HG02759 (cell line): ENCODE measurements at regions not wholly inside any gene's neighbourhood (a gene's known extent, or its start where the extent isn't known, plus 50 kb on each side); places are given as distances from the start of the nearest gene placed in this dataset.
A peak's percentile ranks its signal among the peaks of the same experiment; 100 is the strongest.
"Not testable (repeated sequence)": the region's sequence is repeated elsewhere in the genome, so short reads cannot be mapped to it uniquely, and the experiment has no call there.

Experiments
- ATAC-seq: cut with Tn5 transposase; IDR thresholded peaks from one replicate; pipeline ENCODE4 v1.9.1; 2021; ENCODE audit warnings: mild to moderate bottlenecking, moderate library complexity; ENCODE audit not compliant: unreplicated experiment

DNA sequence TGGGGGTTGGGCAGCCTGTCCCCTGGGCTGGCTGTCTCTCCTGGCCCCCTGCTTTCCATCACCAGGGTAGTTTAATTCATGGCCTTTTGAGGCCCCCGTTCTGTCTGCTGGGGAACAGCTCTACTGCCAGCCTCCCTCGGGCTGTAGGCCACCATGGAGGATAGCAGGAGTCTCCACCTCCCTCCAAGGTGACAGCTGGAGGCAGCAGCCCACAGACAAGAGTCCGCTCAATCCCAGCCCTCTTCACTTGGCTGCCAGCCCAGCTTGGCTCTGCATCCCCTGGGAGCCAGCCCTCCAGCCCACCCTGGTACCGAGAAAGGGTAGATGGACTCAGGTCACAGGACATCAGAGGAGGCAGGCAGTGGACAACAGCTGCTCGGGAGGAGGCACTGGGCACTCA lies 194.6 kb upstream of the SDK2 start:
- ATAC-seq, result no peak

DNA sequence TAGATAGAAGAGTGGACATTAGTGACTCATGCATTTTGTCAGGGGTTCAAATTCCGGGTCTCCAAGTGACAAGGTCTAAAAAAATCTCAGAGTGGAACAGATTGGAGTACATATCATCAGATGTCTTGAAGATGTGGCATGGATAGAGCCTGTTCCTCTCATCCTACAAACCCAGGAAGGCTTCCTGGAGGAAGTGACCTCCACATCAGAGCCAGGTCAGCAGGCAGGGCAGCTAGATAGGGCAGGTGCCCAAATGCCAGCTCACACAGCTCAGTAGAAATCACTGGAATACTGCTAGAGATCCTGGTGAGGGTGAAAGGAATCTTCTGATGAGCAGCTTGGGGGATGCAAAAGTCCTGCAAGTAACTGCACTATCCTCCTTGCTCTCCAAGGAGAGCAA lies 196.6 kb upstream of the SDK2 start:
- ATAC-seq, result no peak

DNA sequence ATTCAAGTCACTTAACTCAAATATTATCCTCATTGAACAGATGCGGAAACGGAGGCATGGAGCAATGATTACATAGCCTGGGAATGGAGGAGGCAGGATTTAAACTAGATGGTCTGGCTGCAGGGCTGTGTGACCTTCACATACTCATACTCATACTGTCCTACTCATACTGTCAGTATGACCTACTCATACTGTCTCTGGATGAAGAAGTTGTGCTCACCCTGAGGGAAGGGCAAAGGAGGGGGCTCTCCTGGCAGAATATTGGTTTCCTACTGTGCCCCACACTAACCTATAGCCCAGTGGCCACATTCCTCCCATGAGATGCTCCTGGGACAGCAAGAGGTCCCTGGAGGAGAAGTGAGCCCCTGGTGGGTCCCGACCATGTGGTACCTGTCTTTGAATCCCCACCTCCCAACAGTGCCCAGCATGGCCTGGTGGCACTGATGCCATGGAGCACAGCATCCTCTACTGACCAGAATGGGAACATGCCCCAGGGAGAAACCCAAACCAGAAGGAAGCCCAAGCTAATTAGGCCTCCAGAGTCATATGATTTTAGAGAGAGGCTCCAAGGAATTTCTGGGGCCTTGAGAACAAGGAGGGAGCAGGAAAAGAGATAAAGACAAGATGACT lies 197.3 kb upstream of the SDK2 start:
- ATAC-seq, result no peak

DNA sequence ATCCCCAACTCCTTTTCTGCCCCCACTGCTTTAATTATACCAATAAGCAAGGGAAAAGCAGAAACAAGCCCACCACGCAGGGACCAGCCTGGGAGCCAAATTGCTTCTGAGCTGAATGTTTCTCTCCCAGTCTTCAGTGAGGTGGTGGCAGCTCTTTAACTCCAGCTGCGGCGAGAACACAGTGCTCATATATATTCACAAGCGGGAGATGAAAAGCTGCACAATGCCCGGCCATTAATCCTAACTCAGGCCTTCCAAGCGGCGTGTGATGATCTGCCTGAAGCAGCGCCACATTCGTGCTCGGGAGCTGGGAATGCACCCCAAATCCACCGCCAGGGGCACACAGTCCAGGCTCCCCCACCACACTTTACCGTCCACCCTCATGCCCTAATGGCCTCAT lies 203.7 kb upstream of the SDK2 start:
- ATAC-seq, result no peak

DNA sequence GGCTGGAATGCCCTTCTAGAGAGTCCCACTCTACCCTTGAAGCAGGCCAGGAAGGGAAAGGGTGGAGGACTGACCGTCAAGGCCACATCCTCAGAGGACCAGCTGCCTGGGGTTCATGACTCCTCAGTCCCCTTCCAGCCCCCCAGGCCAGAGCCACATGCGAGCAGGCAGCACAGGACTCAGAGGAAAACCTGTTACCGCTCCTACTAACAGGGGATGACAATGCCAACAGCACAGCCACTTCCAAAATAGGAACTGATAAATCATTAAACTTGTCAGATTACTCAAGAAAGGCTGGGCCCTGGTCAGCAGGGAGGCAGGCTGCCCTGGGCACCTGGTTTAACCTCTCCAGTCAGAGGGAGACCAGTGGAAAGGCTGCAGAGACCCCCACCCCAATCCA lies 206.2 kb upstream of the SDK2 start:
- no peak for ATAC-seq

DNA sequence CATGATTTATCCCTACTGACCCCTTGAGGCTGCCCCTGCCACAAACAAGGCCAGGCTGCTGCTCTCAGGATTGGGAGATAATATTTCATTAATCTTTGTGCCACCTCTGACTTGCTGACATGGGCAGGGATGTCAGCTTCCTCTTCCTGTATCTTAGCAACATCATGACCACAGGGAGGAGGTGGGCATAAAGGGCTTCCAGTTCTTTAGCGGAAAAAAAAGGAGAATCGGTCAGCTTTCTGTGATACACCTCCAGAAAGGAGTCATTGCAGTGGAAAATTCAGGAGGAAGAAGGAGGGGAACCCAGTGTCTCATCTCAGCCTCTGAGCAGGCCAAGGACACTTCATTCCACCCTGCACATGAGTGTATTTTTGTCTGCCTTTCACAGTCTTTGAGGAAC lies 206.8 kb upstream of the SDK2 start:
- ATAC-seq, result no peak

DNA sequence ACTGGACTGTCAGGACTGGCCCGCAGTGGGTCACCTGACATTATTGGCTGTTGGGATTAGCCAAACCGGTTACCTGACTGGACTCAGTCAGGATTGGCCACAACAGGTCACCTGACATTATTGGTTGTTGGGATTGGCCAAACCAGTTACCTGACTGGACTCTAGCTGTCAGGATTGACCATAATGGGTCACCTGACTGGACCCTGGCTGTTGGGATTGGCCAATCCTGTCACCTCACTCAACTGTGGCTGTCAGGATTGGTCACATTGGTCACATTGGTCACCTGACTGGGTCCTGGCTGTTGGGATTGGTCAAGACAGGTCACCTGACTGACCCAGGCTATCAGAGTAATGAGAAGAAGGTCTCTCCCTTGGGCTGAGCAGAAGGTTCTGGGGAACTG lies 207.7 kb upstream of the SDK2 start:
- no peak for ATAC-seq

DNA sequence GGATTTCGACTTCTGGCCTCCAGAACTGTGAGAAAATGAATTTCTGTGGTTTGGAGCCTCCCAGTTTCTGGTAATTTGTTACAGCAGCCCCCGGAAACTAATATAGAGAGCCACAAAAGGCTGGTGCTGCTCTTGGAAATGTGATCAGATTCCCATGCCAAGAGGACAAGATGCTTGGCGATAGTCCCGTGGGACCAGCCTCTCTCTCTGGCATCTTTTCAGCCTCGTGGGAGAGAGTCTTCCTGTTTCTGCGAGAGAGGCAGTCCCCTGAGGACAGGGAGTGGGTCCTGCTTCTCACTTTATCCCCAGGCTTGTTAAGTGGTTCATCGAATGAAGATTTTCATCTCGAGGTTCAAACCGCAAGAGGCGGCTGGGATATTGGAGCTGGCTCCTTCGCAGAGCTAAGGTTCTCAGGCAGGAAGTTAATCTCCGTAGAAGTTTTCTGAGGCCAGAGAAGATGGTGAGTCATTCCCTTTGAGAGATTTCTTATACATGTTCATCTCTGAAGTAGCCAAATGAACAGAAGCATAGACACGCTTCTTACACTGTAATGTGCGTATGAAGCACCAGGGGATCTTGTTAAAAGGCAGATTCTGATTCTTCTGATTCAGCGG lies 211.6 kb upstream of the SDK2 start:
- no peak for ATAC-seq

DNA sequence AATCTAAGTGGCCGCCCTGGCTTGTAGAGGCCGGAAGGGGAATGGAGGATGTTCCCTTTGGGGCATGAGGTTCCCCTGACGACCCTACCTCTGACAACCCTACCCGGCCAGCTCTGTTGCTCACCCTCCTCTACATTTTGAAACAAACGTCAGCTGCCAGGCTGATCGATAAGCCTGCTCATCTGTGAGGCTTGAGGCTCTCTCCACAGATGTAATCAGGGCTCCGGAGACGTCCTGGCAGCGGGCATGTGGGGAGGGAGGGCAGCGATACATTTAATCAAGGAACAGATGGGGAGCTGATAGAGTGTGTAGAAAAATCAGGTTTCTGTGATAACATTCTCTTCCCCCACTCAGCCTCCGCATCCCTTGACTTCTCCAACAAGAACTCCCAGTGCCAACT lies 212.3 kb upstream of the SDK2 start:
- no peak for ATAC-seq

DNA sequence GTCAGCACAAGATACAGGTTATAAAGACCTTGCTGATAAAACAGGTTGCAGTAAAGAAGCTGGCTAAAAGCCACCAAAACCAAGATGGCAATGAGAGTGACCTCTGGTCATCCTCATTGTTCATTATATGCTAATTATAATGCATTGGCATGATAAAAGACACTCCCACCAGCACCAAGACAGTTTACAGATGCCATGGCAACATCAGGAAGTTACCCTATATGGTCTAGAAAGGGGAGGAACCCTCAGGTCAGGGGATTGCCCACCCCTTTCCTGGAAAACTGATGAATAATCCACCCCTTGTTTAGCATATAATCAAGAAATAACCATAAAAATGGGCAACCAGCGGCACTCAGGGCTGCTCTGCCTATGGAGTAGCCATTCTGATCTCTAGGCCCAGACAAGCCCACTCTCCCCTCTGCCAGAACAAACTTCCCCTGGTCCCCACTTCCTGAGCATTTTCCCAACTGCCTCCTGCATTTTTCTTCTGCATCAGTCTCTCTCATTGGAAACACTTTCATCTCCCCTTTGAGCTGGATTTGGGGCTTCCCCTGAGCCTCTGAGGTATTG lies 215.3 kb upstream of the SDK2 start:
- not testable (repeated sequence) for ATAC-seq

DNA sequence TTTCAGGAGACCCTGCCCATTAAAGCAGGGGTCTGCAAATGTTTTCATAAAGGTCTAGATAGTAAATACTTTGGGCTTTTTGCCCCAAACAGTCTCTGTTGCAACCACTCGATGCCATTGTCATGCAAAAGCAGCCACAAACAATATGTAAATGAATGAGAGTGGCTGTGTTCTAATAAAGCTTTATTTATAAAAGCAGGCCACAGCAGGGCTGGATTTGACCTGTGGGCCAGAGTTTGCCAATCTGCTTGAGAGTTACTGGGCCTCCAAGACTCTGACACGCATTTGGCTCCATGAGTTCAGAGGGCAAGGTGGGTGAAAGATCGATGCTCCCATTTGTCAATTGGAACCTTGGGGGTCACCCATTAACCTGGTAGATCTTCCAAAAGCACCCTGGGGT lies 217.3 kb upstream of the SDK2 start:
- ATAC-seq, result no peak

DNA sequence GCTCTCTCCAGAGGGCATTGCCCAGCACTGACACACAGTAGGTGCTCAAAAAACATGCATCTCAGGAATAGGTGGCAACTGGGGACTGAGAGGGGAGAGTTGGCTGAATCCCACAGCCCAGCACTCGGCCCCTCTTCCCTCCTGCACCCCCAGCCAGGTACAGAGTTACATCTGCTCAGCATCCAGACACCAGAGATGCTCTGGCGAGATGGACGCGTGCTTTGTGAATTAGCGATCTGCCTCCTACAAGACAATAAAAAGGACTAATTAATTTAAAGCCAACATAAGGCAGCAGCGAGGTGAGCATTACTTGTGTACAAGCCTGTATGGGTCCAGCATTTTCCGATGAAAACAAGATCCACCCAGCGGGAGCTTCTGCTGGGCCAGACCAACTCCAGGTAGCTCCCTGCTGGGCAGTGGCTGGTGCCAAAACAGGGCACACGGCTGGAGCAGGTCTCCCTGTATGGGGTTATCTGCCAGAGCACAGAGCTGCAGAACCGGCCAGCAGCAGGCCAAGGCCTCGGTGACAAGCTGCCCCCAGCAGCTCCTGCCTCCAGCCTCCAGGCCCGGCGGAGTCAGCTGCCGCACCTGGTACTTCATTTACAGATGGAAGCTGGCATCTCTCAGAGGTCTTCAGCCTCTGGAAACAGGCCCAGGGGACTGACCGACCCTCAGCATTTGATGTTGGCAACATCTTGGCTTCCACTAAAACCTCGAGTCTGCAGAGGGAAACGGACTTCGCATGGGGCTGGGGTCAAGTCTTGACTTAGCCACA lies 219.7 kb upstream of the SDK2 start:
- ATAC-seq, result no peak

DNA sequence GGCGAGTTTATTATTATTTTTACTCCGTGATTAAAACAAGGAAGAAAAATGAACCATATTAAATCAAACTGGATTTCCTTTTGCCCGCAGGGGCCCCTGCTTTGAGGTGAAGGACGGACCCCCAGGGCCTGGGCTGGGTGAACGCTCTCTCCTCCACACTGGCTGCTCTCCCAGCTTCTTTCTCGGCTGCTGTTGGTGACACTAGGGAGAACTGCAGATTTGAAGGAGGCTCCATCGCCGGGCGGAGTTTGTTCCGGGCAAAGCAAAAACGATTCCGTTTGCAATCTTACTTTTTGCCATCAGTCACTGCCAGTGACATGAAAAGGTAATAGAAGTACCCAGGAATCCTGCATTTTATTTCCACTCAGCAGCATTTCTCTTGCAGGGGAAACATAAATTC lies 221.6 kb upstream of the SDK2 start:
- no peak for ATAC-seq

DNA sequence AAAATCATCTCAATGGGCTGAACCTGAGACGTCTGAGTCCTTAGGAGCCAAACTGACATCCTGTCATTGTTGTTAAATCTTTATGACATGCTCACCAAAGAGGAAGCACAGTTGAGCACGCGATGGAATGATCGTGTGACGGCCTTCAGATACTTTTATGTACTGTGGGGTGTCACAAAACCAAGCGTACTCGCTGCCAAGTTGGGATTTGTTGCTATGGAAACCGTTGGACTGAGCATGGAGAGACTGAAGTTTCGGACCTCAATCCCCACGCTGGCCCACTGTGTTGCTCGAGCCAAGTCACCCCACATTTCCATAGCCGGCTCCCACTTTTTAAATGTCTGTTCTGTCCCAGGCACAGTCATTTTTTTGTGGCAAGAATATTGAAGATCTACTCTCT lies 222.8 kb upstream of the SDK2 start:
- no peak for ATAC-seq

DNA sequence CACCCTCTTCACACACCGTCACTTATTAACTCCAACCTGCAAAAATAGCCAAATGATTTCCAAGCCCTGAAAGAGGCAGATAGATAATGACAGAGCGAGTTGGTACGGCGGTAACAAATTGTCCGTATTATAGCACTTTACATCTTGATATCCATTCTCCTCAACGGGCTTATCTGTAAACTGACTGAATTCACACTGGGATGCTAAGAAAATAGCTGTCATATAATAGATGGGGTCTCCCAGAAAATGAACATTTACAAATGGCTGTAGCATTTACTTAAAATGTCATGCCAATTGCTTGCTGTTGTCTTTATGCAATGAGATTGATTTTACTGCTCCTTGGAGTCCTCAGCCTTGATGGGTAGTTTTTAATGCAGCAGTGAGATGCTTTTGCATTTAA lies 225.8 kb upstream of the SDK2 start:
- ATAC-seq, result no peak

DNA sequence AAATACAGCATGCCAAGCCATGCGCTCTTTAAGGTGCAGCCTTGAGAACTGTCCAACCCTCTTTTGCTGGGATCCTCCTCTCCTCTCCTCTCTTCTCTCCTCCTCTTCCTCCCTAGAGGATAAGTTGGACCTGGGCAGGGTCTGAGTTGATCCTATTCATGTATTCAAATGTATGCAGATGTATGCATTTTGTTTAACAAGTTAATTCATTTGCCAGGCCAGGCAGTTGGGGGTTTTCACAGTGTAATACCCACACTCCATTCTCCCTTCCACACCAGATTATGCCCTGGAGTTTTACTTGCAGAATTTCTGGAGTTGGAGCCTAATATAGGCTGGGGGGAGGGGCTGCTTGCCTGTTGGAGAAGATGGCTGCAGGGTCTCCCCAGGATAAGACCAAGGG lies 226.2 kb upstream of the SDK2 start:
- ATAC-seq, result no peak

DNA sequence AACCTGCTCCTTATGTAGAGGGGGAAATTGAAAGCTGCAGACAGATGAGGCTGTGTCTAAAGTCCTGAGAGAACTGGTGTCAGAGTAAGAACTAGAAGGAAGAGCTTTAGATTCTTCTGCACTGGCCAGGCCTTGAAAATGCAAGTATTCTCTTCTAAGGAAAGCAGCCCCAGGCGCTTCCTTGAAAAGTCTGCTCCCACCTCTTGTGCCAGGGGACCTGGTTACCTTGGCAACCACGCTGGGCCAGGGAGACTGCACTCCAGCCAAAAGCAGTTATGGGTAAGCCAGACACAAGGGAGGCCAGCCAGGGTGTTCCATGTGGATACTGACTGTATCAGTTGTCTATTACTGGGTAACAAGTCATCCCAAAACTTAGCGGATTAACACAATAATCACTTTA lies 228.6 kb upstream of the SDK2 start:
- no peak for ATAC-seq

DNA sequence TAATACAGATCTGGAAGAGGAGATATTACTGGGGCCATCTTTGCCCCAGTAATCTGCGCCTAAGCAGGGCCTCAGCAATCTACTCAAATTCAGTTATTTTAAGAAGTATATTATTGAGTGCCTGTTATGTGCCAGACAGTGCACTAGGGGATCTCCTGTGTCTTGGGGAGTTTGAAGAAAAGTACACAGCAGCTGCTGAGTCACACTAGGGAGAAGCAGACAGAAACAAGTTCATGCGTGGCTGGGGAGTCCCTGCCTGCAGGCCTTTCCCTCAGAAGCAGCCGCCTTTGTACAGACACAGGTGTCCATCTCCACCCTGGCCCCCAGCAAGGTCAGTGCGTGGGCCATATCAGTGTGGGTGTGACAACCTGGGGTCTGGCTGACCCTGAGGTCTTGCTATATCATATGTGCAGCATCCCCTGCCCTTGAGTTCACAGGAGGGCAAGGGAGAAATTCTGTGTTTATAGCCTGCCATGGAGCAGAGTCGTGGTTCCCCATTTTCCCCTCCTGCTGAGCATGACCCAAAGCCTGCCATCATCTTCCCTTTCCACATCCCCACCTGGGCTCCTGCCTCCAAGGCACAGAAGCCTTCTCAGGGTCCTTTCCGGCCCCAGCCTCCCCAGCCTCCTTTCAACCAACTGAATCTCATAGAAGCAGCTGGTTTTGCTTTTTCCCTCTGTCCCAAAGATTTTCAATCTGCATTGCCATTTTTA lies 229.9 kb upstream of the SDK2 start:
- ATAC-seq, result peak; percentile 74

DNA sequence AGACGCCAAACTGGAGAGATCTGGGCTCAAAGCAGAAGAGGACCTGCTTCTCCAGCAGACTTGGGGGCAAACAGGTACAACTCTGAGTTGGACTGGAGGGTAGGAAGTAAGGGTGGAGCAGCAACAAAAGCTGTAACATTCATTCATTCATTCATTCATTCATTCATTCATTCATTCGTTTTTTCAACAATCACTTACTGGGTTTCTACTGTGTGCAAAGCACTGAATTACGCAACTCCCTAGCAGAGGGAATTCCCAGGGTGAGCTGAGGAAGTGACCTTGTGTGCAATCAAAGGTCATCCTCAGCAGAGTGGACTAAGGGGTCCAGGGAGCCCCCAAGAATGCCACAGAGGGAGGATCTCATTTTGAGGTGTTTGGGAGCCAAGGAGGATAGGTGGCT lies 231.1 kb upstream of the SDK2 start:
- no peak for ATAC-seq

DNA sequence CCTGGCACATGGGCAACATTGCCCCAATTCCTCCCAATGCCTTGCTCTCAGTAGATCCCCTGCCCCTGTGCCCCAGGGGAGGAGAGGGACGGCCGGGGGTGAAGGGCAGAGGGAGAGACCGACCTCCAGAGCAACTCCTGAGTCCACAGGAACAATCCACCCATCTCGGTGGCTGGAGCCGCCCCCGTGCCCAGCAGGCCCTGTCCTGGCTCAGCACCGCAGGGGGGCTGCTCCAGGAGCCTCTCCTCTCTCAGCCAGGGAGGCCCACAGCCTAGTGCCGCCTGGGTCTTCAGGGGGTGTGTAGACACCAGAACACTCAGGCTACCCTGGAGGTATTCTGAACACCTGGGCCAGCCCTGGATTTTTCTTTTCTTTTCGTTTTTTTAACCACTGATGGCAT lies 233.7 kb upstream of the SDK2 start:
- no peak for ATAC-seq

DNA sequence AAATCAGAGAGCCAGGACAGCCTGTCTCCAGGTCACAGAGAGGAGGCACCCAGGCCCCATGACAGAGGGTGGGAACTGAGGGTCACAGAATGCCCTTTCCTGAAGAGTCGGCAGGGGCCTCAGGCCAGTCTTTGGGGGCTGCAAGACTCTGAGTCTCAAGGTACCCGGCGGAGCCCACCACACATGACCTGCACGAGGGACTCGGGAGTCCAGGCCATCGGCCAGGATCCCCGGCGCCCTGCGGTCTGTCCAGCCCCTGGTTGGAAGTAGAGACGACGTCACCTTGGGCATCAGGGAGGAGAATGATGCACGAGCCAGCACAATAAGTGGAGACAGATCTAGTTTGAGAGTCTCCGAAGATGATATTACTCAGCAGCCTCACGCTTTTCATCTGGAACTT lies 234.7 kb upstream of the SDK2 start:
- ATAC-seq, result no peak

DNA sequence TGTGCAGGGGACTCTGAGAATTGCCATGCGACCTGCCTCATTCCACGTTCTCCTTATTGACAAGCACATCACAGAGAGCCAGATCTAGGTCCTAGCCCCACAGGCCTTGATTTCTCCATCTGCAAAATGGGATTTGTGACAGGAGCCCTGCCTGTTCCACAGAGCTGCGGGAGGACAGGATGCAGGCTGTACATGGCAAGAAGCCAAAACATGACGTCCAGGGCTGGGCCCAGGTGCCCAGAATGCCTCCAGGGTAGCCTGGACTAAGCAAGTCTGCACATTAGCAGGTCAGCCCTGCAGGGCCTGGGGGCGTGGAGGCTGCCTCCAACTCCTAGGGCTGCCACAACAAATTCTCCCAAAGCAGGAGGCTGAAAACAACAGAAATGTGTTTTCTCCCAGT lies 235.7 kb upstream of the SDK2 start:
- no peak for ATAC-seq
